SK-N-SH (cell line): ENCODE measurements at regions not wholly inside any gene's neighbourhood (a gene's known extent, or its start where the extent isn't known, plus 50 kb on each side); places are given as distances from the start of the nearest gene placed in this dataset.

ENCODE experiments used
- CTCF ChIA-PET: fragments of 300-600, 350-600 bp; formaldehyde crosslinking; extraction: SDS; loops from one replicate; lab custom pipeline; 2021; lab: Yijun Ruan, JAX
- POLR2A ChIA-PET: fragments of 350-600 bp; sonication (Branson Sonifier 250); formaldehyde crosslinking; extraction: SDS; loops from one replicate; lab custom pipeline; 2020; ENCODE audit warnings: antibody characterized with exemption, inconsistent platforms; lab: Yijun Ruan, JAX
- DNase-seq: peaks from one replicate; pipeline ENCODE4 v3.0.0; 2012
- H2AFZ ChIP-seq: fragments of 200-600 bp; sonication (generic); 2 replicates; pipeline ENCODE4 v1.8.1; 2016; ENCODE audit warnings: antibody characterized with exemption, mild to moderate bottlenecking, low read depth
- H3F3A ChIP-seq: fragments of 200-600 bp; sonication (generic); replicated peaks from 2 replicates; pipeline ENCODE3; 2016; ENCODE audit warnings: antibody characterized with exemption, mild to moderate bottlenecking; ENCODE audit not compliant: insufficient read depth
- H3K27ac ChIP-seq, 2 experiments: fragments of 200-500 bp in 1 of 2; fragments of 200-600 bp in 1 of 2; sonication (Bioruptor generic) in 1 of 2; sonication (generic), shearing (Covaris generic) in 1 of 2; 2 replicates each; pipeline versions ENCODE4 v1.5.1 to v1.6.1; 2014 to 2016; ENCODE audit warnings: low read depth in 2 of 2, inconsistent platforms in 1 of 2, low read length in 1 of 2, mild to moderate bottlenecking in 1 of 2, mixed read lengths in 1 of 2
- H3K27me3 ChIP-seq: fragments of 200-600 bp; sonication (generic), shearing (Covaris generic); 2 replicates; pipeline ENCODE4 v1.6.1; 2016; ENCODE audit warnings: mixed run types; ENCODE audit not compliant: insufficient read depth
- H3K36me3 ChIP-seq, 2 experiments: fragments of 200-500 bp in 1 of 2; fragments of 200-600 bp in 1 of 2; sonication (Bioruptor generic) in 1 of 2; sonication (generic) in 1 of 2; replicated peaks in 1 of 2; 2 replicates each; pipeline versions ENCODE3 to v1.5.1; 2014 to 2016; ENCODE audit warnings: low read length in 1 of 2, mild to moderate bottlenecking in 1 of 2; ENCODE audit not compliant: insufficient read depth in 2 of 2, control insufficient read depth in 1 of 2
- H3K4me1 ChIP-seq, 2 experiments: fragments of 200-500 bp in 1 of 2; fragments of 200-600 bp in 1 of 2; sonication (Bioruptor generic) in 1 of 2; sonication (generic), shearing (Covaris generic) in 1 of 2; 2 replicates each; pipeline versions ENCODE4 v1.5.1 to v1.6.1; 2014 to 2016; ENCODE audit warnings: low read depth in 1 of 2, low read length in 1 of 2, mixed run types in 1 of 2; ENCODE audit not compliant: insufficient read depth in 2 of 2, control insufficient read depth in 1 of 2
- H3K4me2 ChIP-seq: fragments of 200-600 bp; sonication (generic), shearing (Covaris generic); 2 replicates; pipeline ENCODE4 v1.6.1; 2017; ENCODE audit warnings: mixed run types
- H3K4me3 ChIP-seq, 2 experiments: fragments of 200-500 bp in 1 of 2; fragments of 200-600 bp in 1 of 2; sonication (Bioruptor generic) in 1 of 2; sonication (generic), shearing (Covaris generic) in 1 of 2; 2 replicates each; pipeline versions ENCODE4 v1.5.1 to v1.8.1; 2014 to 2016; ENCODE audit warnings: low read depth in 2 of 2, inconsistent platforms in 1 of 2, low read length in 1 of 2, mild to moderate bottlenecking in 1 of 2, mixed read lengths in 1 of 2, moderate library complexity in 1 of 2
- H3K79me2 ChIP-seq: fragments of 200-600 bp; sonication (generic); 2 replicates; pipeline ENCODE4 v1.8.1; 2017; ENCODE audit warnings: mild to moderate bottlenecking; ENCODE audit not compliant: insufficient read depth
- H3K9ac ChIP-seq: fragments of 200-600 bp; sonication (generic); 2 replicates; pipeline ENCODE4 v1.6.1; 2017; ENCODE audit warnings: mixed run types
- H3K9me2 ChIP-seq: fragments of 200-600 bp; sonication (generic); 2 replicates; pipeline ENCODE4 v1.6.1; 2017; ENCODE audit warnings: mixed run types
- H3K9me3 ChIP-seq: fragments of 200-600 bp; sonication (generic); 2 replicates; pipeline ENCODE4 v1.6.1; 2017; ENCODE audit warnings: mixed run types, mild to moderate bottlenecking, moderate library complexity
- H4K20me1 ChIP-seq: fragments of 200-600 bp; sonication (generic); 2 replicates; pipeline ENCODE4 v1.6.1; 2017; ENCODE audit warnings: mild to moderate bottlenecking, mixed run types; ENCODE audit not compliant: insufficient read depth
- CTCF ChIP-seq: fragments of 200-600 bp; sonication (generic); IDR thresholded peaks from 2 replicates; pipeline ENCODE4 v1.6.1; 2017; ENCODE audit warnings: antibody characterized with exemption, mild to moderate bottlenecking, moderate library complexity
- ELF1 ChIP-seq: IDR thresholded peaks from 2 replicates; pipeline ENCODE4 v1.4.0; 2012
- EP300 ChIP-seq, 2 experiments: IDR thresholded peaks; 2 replicates each; pipeline versions ENCODE4 v1.4.0 to v1.6.1; 2012; ENCODE audit warnings: borderline replicate concordance in 1 of 2, low read depth in 1 of 2, low read length in 1 of 2
- FOSL2 ChIP-seq: IDR thresholded peaks from 2 replicates; pipeline ENCODE4 v1.4.0; 2012; ENCODE audit warnings: low read depth, mild to moderate bottlenecking, moderate library complexity, borderline replicate concordance
- FOXM1 ChIP-seq: IDR thresholded peaks from 2 replicates; pipeline ENCODE4 v1.4.0; 2012; ENCODE audit warnings: low read depth, mild to moderate bottlenecking
- MAX ChIP-seq: IDR thresholded peaks from 2 replicates; pipeline ENCODE4 v1.4.0; 2012; ENCODE audit warnings: low read depth
- NFIC ChIP-seq: IDR thresholded peaks from 2 replicates; pipeline ENCODE4 v1.4.0; 2012; ENCODE audit warnings: borderline replicate concordance
- POLR2AphosphoS5 ChIP-seq: IDR thresholded peaks from 2 replicates; pipeline ENCODE4 v1.6.1; 2012; ENCODE audit warnings: low read depth, low read length
- REST ChIP-seq: IDR thresholded peaks from 2 replicates; pipeline ENCODE4 v1.6.1; 2012; ENCODE audit warnings: mild to moderate bottlenecking, low read depth, low read length, moderate library complexity
- RXRA ChIP-seq: IDR thresholded peaks from 2 replicates; pipeline ENCODE4 v1.4.0; 2012; ENCODE audit warnings: low read depth, mild to moderate bottlenecking, borderline replicate concordance
- SIN3A ChIP-seq: IDR thresholded peaks from 2 replicates; pipeline ENCODE4 v1.6.1; 2012; ENCODE audit warnings: low read depth, mild to moderate bottlenecking, low read length, moderate library complexity, borderline replicate concordance
- SMC3 ChIP-seq: IDR thresholded peaks from 2 replicates; pipeline ENCODE4 v1.6.1; 2012; ENCODE audit warnings: low read depth, low read length, improper control_type of control experiment
- TCF12 ChIP-seq: IDR thresholded peaks from 2 replicates; pipeline ENCODE4 v1.4.0; 2012
- YY1 ChIP-seq: IDR thresholded peaks from 2 replicates; pipeline ENCODE4 v1.4.0; 2012; ENCODE audit warnings: low read depth, mild to moderate bottlenecking
- ZBTB33 ChIP-seq: IDR thresholded peaks from 2 replicates; pipeline ENCODE4 v1.4.0; 2012; ENCODE audit warnings: low read depth, borderline replicate concordance
- WGBS: methylation state at CpG from one replicate; pipeline ENCODE4 v1.1.6; 2017; ENCODE audit warnings: low lambda C conversion rate; 5-methylcytosine and 5-hydroxymethylcytosine counted together

GRCh38 chr11:101369835-101370234 lies 214.0 kb downstream of the TRPC6 start (continued):
- TF ChIP-seq RXRA, result no peak
- TF ChIP-seq REST, result no peak
- TF ChIP-seq YY1, result no peak

GRCh38 chr11:101363706-101364275 lies 220.0 kb downstream of the TRPC6 start:
- CTCF ChIA-PET, result no interaction called here

More at GRCh38 chr11:101363706-101364275, 220.0 kb downstream of the TRPC6 start:
- no peaks in the 10 kb centered on the region for H3K36me3 ChIP-seq
- no peak for TF ChIP-seq FOSL2
- TF ChIP-seq RXRA, result no peak
- TF ChIP-seq SIN3A, result no peak
- TF ChIP-seq TCF12, result no peak
- no peak for TF ChIP-seq YY1
- no peak for TF ChIP-seq MAX
- TF ChIP-seq CTCF, result no peak
- TF ChIP-seq ELF1, result no peak
- TF ChIP-seq POLR2AphosphoS5, result no peak
- TF ChIP-seq ZBTB33, result no peak
- TF ChIP-seq SMC3, result no peak
- no peak for TF ChIP-seq EP300 (IDR thresholded peaks at IDR 0.05; ENCODE audit: borderline replicate concordance in 1 of 2, low read depth in 1 of 2, low read length in 1 of 2)
- TF ChIP-seq REST, result no peak
- TF ChIP-seq FOXM1, result no peak
- TF ChIP-seq NFIC, result no peak
- H3K4me1 ChIP-seq, result no peaks in the 10 kb centered on the region
- no peaks in the 10 kb centered on the region for H3K9me3 ChIP-seq
- POLR2A ChIA-PET, result no interaction called here
- H3K9ac ChIP-seq, result no peak overlapping the region
- H2AFZ ChIP-seq, result no peak overlapping the region
- no peaks in the 10 kb centered on the region for H3K27me3 ChIP-seq
- H4K20me1 ChIP-seq, result no peaks in the 10 kb centered on the region
- DNase-seq, result no peak
- H3F3A ChIP-seq, result no peaks in the 10 kb centered on the region
- 5% methylated on average over 1 of the region's 1 CpG for WGBS
- no peak overlapping the region for H3K4me2 ChIP-seq
- no peaks in the 10 kb centered on the region for H3K79me2 ChIP-seq
- no peak overlapping the region for H3K27ac ChIP-seq
- H3K4me3 ChIP-seq, result no peak overlapping the region
- no peaks in the 10 kb centered on the region for H3K9me2 ChIP-seq
